ENCODE measurements at regions not wholly inside any gene's neighbourhood (a gene's known extent, or its start where the extent isn't known, plus 50 kb on each side); places are given as distances from the start of the nearest gene placed in this dataset.

DNA sequence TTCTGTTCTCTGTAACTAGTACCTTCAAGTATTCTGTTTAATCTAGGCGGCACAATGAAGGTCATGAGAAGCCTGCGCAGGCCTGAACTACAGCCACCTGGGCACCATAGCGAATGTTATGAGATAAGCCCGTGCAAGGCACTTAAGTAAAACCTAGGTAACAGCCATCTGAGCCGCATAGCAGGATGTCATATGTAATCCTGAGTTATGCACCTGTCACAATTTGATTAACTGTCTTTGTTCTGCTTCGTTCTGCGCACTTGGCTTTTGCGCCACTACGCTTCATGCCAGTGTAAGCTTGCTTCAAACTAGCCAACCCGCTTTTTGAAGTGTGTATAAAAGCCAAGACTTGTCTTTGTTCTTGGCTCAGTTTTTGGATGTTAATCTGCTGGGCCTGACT lies 449.8 kb downstream of the KCNJ18 start:
- H3K4me2 ChIP-seq (ENCODE audit: low read length) = no peak overlapping the region
- no peak overlapping the region for H2AFZ ChIP-seq (ENCODE audit: low read depth, low read length, poor library complexity, severe bottlenecking)
- no peak overlapping the region for H3K9ac ChIP-seq (ENCODE audit: low read length)
- H3K27me3 ChIP-seq (ENCODE audit: insufficient read depth, low read length) = no peaks in the 10 kb centered on the region
- H3K4me1 ChIP-seq (ENCODE audit: control insufficient read depth in 1 of 2, insufficient read depth in 2 of 2, low read length in 2 of 2) = no peaks in the 10 kb centered on the region; a peak in 1 of 4 replicates
- H3K79me2 ChIP-seq (ENCODE audit: insufficient read depth, low read length) = no peaks in the 10 kb centered on the region
- BruUV-seq (replicated peaks) = no TSS peak
- DNase-seq (ENCODE audit: low read depth, low spot score) (no peak), ATAC-seq (no peak)
- H3K4me3 ChIP-seq (replicated peaks in 1 of 2; ENCODE audit: low read depth in 1 of 2, low read length in 2 of 2) = no peak overlapping the region
- H3K9me2 ChIP-seq (ENCODE audit: insufficient read depth) = no peaks in the 10 kb centered on the region
- H3K9me3 ChIP-seq (ENCODE audit: control insufficient read depth in 1 of 2, insufficient read depth in 1 of 2, low read depth in 1 of 2, low read length in 2 of 2) = peaks cover 57 to 76% of the 10 kb centered on the region in 2 experiments
- ChIA-PET RAD21 (ENCODE audit: low non-redundant PET in 1 of 2, low total read pairs in 2 of 2, uncharacterized antibody in 2 of 2, unreplicated experiment in 2 of 2) (no interaction called here), POLR2A (no interaction called here), CTCF (no interaction called here)
- no peak for TF ChIP-seq CBX3 (IDR thresholded peaks at IDR 0.05; ENCODE audit: low read depth)
- no peak for TF ChIP-seq ATF3 (IDR thresholded peaks at IDR 0.05)
- no peak for TF ChIP-seq EZH2phosphoT487 (IDR thresholded peaks at IDR 0.05; ENCODE audit: borderline replicate concordance)
- TF ChIP-seq, protein P1, sequence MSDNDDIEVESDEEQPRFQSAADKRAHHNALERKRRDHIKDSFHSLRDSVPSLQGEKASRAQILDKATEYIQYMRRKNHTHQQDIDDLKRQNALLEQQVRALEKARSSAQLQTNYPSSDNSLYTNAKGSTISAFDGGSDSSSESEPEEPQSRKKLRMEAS (IDR thresholded peaks at IDR 0.05) = no peak
- TF ChIP-seq POLR2A (IDR thresholded peaks at IDR 0.05; ENCODE audit: borderline replicate concordance, extremely low read depth, insufficient read depth, insufficient read length) = no peak
- TF ChIP-seq FOSL1 (IDR thresholded peaks at IDR 0.05; ENCODE audit: low read depth) = no peak
- TF ChIP-seq ZBTB33 (IDR thresholded peaks at IDR 0.05; ENCODE audit: extremely low read depth, insufficient replicate concordance, low read length) = no peak
- no peak for TF ChIP-seq ZNF274 (IDR thresholded peaks at IDR 0.05; ENCODE audit: low read depth, low read length)
- no peak for TF ChIP-seq SP1 (IDR thresholded peaks at IDR 0.05; ENCODE audit: low read depth)
- TF ChIP-seq EGR1 (IDR thresholded peaks at IDR 0.05; ENCODE audit: low read depth) = no peak
- TF ChIP-seq RAD21 (IDR thresholded peaks at IDR 0.05; ENCODE audit: low read depth) = no peak
- no peak for TF ChIP-seq SIN3A (IDR thresholded peaks at IDR 0.05; ENCODE audit: low read depth)
- H4K20me1 ChIP-seq (ENCODE audit: insufficient read depth) = no peaks in the 10 kb centered on the region
- intact Hi-C loops (cut with micrococcal nuclease) = no loop called here
- no peaks in the 10 kb centered on the region for H3K36me3 ChIP-seq (ENCODE audit: control insufficient read depth in 1 of 2, insufficient read depth in 2 of 2, low read length in 2 of 2)
- H3K27ac ChIP-seq (ENCODE audit: low read depth, low read length) = no peak overlapping the region

All from HCT116 (cell line).